ENCODE measurements at regions not wholly inside any gene's neighbourhood (a gene's known extent, or its start where the extent isn't known, plus 50 kb on each side); places are given as distances from the start of the nearest gene placed in this dataset.

- no peaks in the 10 kb centered on the region for H3K27me3 ChIP-seq (replicated peaks; ENCODE audit: insufficient read depth)
- H4K20me1 ChIP-seq (ENCODE audit: insufficient read depth): no peaks in the 10 kb centered on the region
- H3K4me3 ChIP-seq: no peak overlapping the region
- no peaks in the 10 kb centered on the region for H3K36me3 ChIP-seq (ENCODE audit: low read depth)
- H3K4me1 ChIP-seq (ENCODE audit: insufficient read depth): peaks cover 11% of the 10 kb centered on the region
- H3K79me2 ChIP-seq (ENCODE audit: insufficient read depth): no peaks in the 10 kb centered on the region
- no peaks in the 10 kb centered on the region for H3K9me3 ChIP-seq (ENCODE audit: low read depth)
- no peaks in the 10 kb centered on the region for H3K9me2 ChIP-seq (ENCODE audit: insufficient read depth)
- WGBS, 2 experiments (ENCODE audit: low coverage in 1 of 2, low lambda C conversion rate in 2 of 2, missing lambda C conversion rate in 2 of 2): 29 to 35% methylated on average over 1 of the region's 1 CpG
- H3F3A ChIP-seq (ENCODE audit: insufficient read depth): 0 out of 2 replicates have a peak, but pooled peaks cover 11% of the 10 kb centered on the region
- H3K4me2 ChIP-seq (ENCODE audit: unreplicated experiment): no peak overlapping the region
- TF ChIP-seq EZH2 (IDR thresholded peaks at IDR 0.05; ENCODE audit: insufficient read depth, poor library complexity, severe bottlenecking) (no peak), EZH2phosphoT487 (IDR thresholded peaks at IDR 0.05; ENCODE audit: insufficient read depth, low read depth) (no peak)
- no peak overlapping the region for H3K9ac ChIP-seq
- in situ Hi-C loops (cut with MboI): no loop called here
- DNase-seq: no peak
- H2AFZ ChIP-seq: no peak overlapping the region
- H3K27ac ChIP-seq: no peak overlapping the region
Observed at GRCh38 chr9:99345451-99345850, 123.4 kb downstream of the SEC61B start.

DNA sequence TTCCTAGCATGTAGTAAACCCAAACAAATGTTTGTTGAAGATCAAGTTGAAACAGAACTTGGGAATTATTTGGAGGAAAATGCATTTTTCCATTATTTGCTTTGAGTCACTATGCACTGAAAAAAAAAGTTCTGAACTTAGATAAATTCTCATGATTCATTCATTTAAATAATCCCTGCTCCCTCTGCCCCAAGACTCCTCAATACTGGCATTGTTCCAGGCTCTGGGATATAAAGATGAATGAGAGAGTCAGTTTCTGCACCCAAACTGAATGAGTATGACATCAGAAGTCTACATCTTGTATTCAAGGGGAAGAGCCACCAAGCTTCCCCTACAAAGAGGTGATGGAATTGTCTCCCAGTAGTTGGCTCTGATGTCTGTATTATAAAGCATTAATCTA, 123.9 kb downstream of the SEC61B start:
- in situ Hi-C loops (cut with MboI): no loop called here
- TF ChIP-seq EZH2phosphoT487 (IDR thresholded peaks at IDR 0.05; ENCODE audit: insufficient read depth, low read depth): no peak
- TF ChIP-seq EZH2 (IDR thresholded peaks at IDR 0.05; ENCODE audit: insufficient read depth, poor library complexity, severe bottlenecking): no peak

GRCh38 chr9:99347568-99347967, 125.5 kb downstream of the SEC61B start:
- in situ Hi-C loops (cut with MboI): no loop called here
- H3K79me2 ChIP-seq (ENCODE audit: insufficient read depth): no peaks in the 10 kb centered on the region
- DNase-seq: no peak
- no peak for TF ChIP-seq EZH2 (IDR thresholded peaks at IDR 0.05; ENCODE audit: insufficient read depth, poor library complexity, severe bottlenecking)
- TF ChIP-seq EZH2phosphoT487 (IDR thresholded peaks at IDR 0.05; ENCODE audit: insufficient read depth, low read depth): no peak
- H3K27ac ChIP-seq: no peak overlapping the region
- no peaks in the 10 kb centered on the region for H3K9me3 ChIP-seq (ENCODE audit: low read depth)
- H2AFZ ChIP-seq: no peak overlapping the region
- H3K4me1 ChIP-seq (ENCODE audit: insufficient read depth): peaks cover 16% of the 10 kb centered on the region
- no peaks in the 10 kb centered on the region for H3K27me3 ChIP-seq (replicated peaks; ENCODE audit: insufficient read depth)
- H3K4me2 ChIP-seq (ENCODE audit: unreplicated experiment): no peak overlapping the region
- no peak overlapping the region for H3K4me3 ChIP-seq
- no peaks in the 10 kb centered on the region for H3K36me3 ChIP-seq (ENCODE audit: low read depth)
- WGBS, 2 experiments (ENCODE audit: low coverage in 1 of 2, low lambda C conversion rate in 2 of 2, missing lambda C conversion rate in 2 of 2): 45 to 49% methylated on average over 4 of the region's 4 CpGs
- H3K9ac ChIP-seq: no peak overlapping the region
- H3F3A ChIP-seq (ENCODE audit: insufficient read depth): peaks cover 20% of the 10 kb centered on the region
- H4K20me1 ChIP-seq (ENCODE audit: insufficient read depth): no peaks in the 10 kb centered on the region
- H3K9me2 ChIP-seq (ENCODE audit: insufficient read depth): no peaks in the 10 kb centered on the region

More for the DNA sequence above, 123.9 kb downstream of the SEC61B start:
- H3K27me3 ChIP-seq (replicated peaks; ENCODE audit: insufficient read depth): no peaks in the 10 kb centered on the region
- H4K20me1 ChIP-seq (ENCODE audit: insufficient read depth): no peaks in the 10 kb centered on the region
- H3K4me3 ChIP-seq: no peak overlapping the region
- no peaks in the 10 kb centered on the region for H3K36me3 ChIP-seq (ENCODE audit: low read depth)
- no peak overlapping the region for H3K27ac ChIP-seq
- no peak overlapping the region for H2AFZ ChIP-seq
- H3K4me1 ChIP-seq (ENCODE audit: insufficient read depth): peaks cover 14% of the 10 kb centered on the region
- H3K4me2 ChIP-seq (ENCODE audit: unreplicated experiment): no peak overlapping the region
- peaks cover 16% of the 10 kb centered on the region; the same call in 1 of the 2 replicates for H3F3A ChIP-seq (ENCODE audit: insufficient read depth)
- DNase-seq: peak; percentile 59
- H3K9me2 ChIP-seq (ENCODE audit: insufficient read depth): no peaks in the 10 kb centered on the region
- H3K79me2 ChIP-seq (ENCODE audit: insufficient read depth): no peaks in the 10 kb centered on the region
- no peak overlapping the region for H3K9ac ChIP-seq
- H3K9me3 ChIP-seq (ENCODE audit: low read depth): no peaks in the 10 kb centered on the region

DNA sequence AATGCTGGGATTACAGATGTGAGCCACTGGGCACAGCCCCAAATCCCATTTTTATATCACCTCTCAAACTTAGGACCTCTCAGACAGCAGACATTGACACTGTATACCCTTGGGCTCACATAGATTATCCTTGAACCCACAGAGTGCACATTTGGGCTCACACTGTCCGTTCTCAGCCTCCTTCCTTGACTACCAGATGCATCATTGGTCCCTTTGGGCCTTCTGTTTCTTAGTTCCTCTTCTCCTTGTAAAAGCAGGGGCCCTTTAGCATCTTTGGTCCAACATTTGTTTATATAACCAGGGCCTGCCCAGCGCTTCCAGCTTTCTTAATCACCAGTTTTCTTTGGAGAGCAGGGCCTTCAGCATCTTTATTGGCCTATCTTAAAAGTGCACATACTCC, 126.2 kb downstream of the SEC61B start:
- Histone ChIP-seq H3K79me2 (ENCODE audit: insufficient read depth) (no peaks in the 10 kb centered on the region), H3K4me1 (ENCODE audit: insufficient read depth) (peaks cover 23% of the 10 kb centered on the region), H3K9me2 (ENCODE audit: insufficient read depth) (no peaks in the 10 kb centered on the region), H3F3A (ENCODE audit: insufficient read depth) (peaks cover 27% of the 10 kb centered on the region), H3K9ac (no peak overlapping the region), H3K27me3 (replicated peaks; ENCODE audit: insufficient read depth) (no peaks in the 10 kb centered on the region), H3K36me3 (ENCODE audit: low read depth) (no peaks in the 10 kb centered on the region), H2AFZ (no peak overlapping the region), H3K4me3 (no peak overlapping the region), H3K4me2 (ENCODE audit: unreplicated experiment) (no peak overlapping the region), H3K27ac (no peak overlapping the region), H4K20me1 (ENCODE audit: insufficient read depth) (no peaks in the 10 kb centered on the region), H3K9me3 (ENCODE audit: low read depth) (no peaks in the 10 kb centered on the region)
- in situ Hi-C loops (cut with MboI): no loop called here
- 93% methylated on average over 2 of the region's 2 CpGs for WGBS, 2 experiments (ENCODE audit: low coverage in 1 of 2, low lambda C conversion rate in 2 of 2, missing lambda C conversion rate in 2 of 2)
- TF ChIP-seq EZH2 (IDR thresholded peaks at IDR 0.05; ENCODE audit: insufficient read depth, poor library complexity, severe bottlenecking): no peak
- TF ChIP-seq EZH2phosphoT487 (IDR thresholded peaks at IDR 0.05; ENCODE audit: insufficient read depth, low read depth): no peak
- no peak for DNase-seq

GRCh38 chr9:99349870-99350269, 127.8 kb downstream of the SEC61B start:
- Histone ChIP-seq H3K9ac (no peak overlapping the region), H3K27me3 (replicated peaks; ENCODE audit: insufficient read depth) (no peaks in the 10 kb centered on the region), H3F3A (ENCODE audit: insufficient read depth) (peaks cover 36% of the 10 kb centered on the region), H3K27ac (no peak overlapping the region), H3K36me3 (ENCODE audit: low read depth) (no peaks in the 10 kb centered on the region), H3K9me2 (ENCODE audit: insufficient read depth) (no peaks in the 10 kb centered on the region), H3K4me2 (ENCODE audit: unreplicated experiment) (no peak overlapping the region), H3K4me1 (ENCODE audit: insufficient read depth) (peaks cover 34% of the 10 kb centered on the region), H3K4me3 (no peak overlapping the region), H4K20me1 (ENCODE audit: insufficient read depth) (no peaks in the 10 kb centered on the region), H3K79me2 (ENCODE audit: insufficient read depth) (no peaks in the 10 kb centered on the region), H3K9me3 (ENCODE audit: low read depth) (no peaks in the 10 kb centered on the region), H2AFZ (no peak overlapping the region)
- DNase-seq: peak; percentile 37
- TF ChIP-seq EZH2phosphoT487 (IDR thresholded peaks at IDR 0.05; ENCODE audit: insufficient read depth, low read depth) (no peak), EZH2 (IDR thresholded peaks at IDR 0.05; ENCODE audit: insufficient read depth, poor library complexity, severe bottlenecking) (no peak)
- in situ Hi-C loops (cut with MboI): no loop called here
- WGBS, 2 experiments (ENCODE audit: low coverage in 1 of 2, low lambda C conversion rate in 2 of 2, missing lambda C conversion rate in 2 of 2): 28 to 37% methylated on average over 2 of the region's 2 CpGs
